Stimulated activated CD8-positive, alpha-beta memory T cell treated with anti-CD3 and anti-CD28 coated beads, Interleukin-7, amount 100 ng/mL, for 4 hours (primary cell): ENCODE measurements at regions not wholly inside any gene's neighbourhood (a gene's known extent, or its start where the extent isn't known, plus 50 kb on each side); places are given as distances from the start of the nearest gene placed in this dataset.

Experiments used
- DNase-seq, 2 donors: peaks; one replicate each; pipeline ENCODE4 v3.0.0-alpha.2; 2020; ENCODE audit warnings: low read depth in 2 of 2

GRCh38 chr10:130403153-130404075 lies 267.2 kb downstream of the GLRX3 start:
- no peak for DNase-seq

- no peak for DNase-seq
Measured at GRCh38 chr10:130404476-130405055, 268.4 kb downstream of the GLRX3 start.

DNA sequence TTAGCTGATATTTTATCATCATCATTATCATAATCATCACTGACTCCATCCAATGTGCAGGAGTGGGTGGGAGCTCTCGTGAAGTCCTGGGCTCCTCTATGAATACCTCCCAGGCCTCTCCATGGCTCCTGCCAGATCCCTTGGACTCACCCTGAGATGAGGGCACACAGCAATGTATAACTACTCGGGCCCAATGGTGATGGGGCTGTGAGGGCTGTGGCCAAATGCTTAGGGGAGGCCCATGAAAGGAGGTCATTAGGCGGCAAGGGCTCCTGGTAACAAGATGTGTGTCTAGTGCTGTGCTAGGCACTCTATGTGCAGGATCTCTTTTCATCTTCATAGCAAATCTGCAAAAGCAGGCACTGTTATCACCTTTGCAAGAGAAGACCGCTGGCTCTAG lies 270.9 kb downstream of the GLRX3 start:
- no peak for DNase-seq

DNA sequence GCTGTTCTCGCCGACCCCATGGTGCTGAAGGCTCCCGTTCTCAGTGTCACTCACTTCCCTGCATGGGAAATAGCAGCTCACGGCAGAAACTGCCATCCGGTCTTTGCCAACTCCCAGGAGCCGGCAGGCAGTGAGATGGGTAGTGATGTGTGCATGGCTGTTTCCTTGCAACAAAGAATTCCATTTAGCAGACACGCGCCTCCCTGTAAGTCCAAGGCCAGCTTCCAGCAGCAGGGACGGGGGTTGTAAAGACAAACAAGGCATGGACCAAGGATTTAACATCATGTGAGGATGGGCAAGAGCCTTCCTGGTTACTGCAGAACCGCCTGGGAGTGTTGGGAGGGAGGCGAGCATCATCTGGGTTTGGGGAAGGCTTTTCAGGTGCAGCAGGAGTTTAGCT lies 273.1 kb downstream of the GLRX3 start:
- DNase-seq: no peak

DNA sequence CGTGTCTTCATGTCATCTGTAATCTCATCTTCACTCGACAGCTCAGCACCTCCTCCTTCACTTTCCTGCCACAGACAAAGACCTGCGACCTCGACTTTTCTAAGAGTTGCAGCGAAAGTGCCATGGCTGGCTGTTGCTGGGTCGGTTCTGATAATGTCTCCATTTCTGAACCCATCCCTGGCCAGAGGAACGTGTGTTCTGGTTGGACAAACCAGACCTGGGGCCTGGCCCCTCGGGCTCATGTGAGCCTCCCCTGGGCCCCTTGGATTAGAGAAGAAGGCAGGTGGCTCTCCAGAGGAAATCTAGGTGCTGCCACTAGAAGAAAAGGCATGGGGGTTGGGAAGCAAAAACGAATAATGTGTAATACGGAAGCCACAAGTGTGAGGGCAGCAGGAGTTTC lies 273.7 kb downstream of the GLRX3 start:
- no peak for DNase-seq

- DNase-seq: no peak
Measured at GRCh38 chr10:130411496-130412085, 275.4 kb downstream of the GLRX3 start.

GRCh38 chr10:130412317-130412716 lies 276.1 kb downstream of the GLRX3 start:
- DNase-seq: no peak

- DNase-seq: no peak
Measured at GRCh38 chr10:130416334-130417150, 280.4 kb downstream of the GLRX3 start.

DNA sequence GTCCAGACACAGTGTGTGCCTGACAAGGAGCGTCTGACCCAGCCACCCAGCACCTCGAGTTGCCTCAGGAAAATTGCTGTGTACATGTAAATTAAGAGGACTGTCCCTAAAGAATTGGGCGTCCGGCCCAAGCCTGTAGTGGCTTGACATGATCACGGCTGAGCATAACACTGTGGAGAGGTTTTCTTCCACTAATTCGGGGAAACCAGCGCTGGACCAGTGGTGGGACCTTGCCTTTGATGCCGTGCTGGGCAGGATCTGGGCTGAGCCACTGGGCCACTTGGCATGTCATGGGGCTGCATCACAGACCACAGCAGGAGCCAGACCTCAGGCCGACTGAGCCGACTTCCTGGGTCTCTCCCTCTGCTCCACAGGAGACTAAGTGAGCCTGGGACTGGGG lies 282.5 kb downstream of the GLRX3 start:
- DNase-seq: no peak

- DNase-seq: no peak
Measured at GRCh38 chr10:130421909-130422308, 285.7 kb downstream of the GLRX3 start.

- no peak for DNase-seq
Measured at GRCh38 chr10:130422366-130423324, 286.5 kb downstream of the GLRX3 start.

DNA sequence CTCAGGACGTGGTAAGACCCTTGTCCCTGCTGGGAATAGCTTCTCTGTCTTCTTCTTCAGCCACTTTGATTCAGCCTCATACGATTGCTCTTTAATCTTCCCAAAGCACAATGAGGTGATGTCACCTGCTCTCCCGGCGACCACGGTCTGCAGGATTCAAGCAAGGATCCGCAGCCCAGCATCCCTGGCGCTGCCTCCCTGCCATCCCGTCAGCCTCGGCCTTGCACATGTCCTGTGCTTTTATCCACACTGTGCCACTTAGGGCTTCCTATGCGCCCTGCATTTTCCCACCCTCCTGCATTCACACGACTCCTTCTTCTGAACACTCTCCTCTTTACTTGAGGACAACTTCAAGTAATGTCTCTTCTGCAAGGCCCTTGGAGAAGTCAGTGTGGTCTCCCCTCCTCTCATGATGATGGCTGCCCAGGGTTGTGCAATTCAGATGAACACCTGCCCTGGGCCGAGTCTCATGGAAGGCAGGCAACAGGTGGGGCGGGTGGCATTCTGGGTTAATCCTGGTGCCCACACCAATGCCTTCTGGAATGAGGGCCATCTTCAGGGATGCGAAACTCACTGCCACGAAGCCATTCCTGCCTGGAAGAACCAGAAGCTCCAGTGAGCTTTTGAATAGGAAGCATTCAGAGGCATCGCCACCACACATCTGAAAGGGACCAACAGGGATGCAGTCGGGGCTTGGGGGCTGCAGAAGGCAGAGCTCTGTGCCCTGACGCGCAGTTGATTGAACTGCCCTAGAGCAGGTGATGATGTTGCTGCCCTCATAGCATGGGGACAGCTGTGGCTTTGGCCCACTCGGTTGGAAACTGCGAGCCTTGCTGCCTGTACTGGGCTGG lies 287.5 kb downstream of the GLRX3 start:
- DNase-seq: no peak

GRCh38 chr10:130424418-130424817 lies 288.2 kb downstream of the GLRX3 start:
- DNase-seq: no peak

DNA sequence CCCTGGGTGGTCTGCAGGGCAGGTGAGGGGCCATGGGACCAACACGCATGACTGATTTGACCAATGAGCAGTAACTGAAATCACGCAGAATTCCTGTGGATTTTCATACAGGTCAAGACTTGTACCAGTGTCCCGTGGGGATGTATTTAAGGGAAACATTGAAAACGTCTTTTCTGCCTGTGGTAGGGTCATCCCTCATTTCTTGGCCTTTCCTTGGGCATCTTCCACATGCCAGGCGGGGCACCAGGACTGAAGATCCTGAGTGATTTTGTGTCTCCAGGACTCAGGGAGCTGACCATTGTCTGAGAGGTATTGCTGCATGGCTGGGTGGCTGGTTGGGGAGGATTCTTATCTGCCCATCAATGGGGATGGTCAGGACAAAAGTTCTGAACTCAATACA lies 289.0 kb downstream of the GLRX3 start:
- DNase-seq: no peak

DNA sequence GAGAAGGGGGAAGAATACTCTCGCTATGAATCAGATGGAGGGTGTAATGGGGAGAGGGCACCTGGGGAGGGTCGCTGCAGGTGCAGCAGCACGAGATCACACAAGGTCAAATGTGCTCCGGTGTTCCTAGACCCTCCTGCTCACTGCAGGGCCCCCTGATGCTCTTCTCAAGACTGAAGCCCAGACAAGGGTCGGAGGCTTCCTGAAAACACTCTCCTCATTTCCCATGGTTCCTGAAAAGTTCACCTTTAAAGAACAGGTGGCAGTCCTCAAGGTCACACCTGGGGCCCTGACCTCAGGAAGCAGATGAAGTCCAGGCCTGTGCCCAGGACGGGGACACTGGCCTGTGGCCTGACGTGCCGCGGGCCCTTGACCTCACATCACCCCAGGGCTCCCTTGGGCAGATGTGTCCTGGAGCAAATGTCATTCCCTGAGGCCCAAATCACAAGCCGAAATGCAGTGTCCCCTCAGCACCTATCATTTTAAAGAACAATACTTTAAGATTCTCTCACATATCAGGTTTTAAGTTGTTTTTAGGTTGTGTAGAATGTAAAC lies 289.8 kb downstream of the GLRX3 start:
- DNase-seq: no peak

DNA sequence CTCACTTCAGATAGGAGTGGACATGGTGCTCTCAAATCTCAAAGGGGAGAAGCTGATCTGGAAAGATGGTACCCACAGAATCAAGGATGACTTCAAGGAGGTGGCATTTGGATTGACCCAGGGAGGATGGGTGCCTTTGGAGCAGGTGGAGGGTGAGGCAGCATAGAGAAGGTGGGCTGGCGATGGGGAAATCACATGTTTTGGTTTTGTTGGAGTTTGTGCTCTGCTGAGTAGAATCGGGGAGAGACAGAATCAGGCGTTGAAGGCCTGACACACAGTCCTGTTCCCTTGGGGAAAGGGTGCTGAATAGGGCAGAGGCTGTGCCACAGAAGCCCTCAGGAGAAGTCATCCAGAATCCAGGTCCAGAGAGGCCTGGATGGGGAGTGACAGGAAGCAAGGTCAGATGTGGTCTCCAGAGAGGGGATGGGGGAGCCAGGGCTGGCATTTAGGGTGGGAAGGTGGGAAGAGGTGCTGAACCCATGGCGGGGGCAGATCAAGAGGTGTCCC lies 291.1 kb downstream of the GLRX3 start:
- no peak for DNase-seq

GRCh38 chr10:130428936-130429335 lies 292.7 kb downstream of the GLRX3 start:
- DNase-seq: no peak

GRCh38 chr10:130429809-130430208 lies 293.6 kb downstream of the GLRX3 start:
- no peak for DNase-seq

DNA sequence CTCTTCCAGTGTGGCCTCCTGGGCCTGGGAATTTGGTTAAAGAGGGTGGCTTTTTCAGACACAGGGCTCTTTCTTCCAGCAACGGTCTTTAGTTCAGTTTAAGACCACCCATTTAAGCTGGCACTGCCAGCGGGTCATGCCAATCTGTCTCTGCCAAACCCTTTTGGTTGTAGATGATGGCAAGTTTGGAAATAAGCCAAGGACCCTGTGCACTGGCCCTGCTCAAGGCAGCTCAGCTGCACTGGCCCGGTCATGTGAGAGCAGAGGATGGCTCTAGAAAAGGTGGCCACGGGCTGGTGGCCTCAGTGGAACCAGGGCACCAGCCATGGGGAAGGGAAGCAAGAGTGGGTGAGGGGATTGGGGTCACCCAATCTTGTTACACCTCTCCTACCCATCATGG lies 294.1 kb downstream of the GLRX3 start:
- no peak for DNase-seq
